ENCODE measurements at regions not wholly inside any gene's neighbourhood (a gene's known extent, or its start where the extent isn't known, plus 50 kb on each side); places are given as distances from the start of the nearest gene placed in this dataset.

DNA sequence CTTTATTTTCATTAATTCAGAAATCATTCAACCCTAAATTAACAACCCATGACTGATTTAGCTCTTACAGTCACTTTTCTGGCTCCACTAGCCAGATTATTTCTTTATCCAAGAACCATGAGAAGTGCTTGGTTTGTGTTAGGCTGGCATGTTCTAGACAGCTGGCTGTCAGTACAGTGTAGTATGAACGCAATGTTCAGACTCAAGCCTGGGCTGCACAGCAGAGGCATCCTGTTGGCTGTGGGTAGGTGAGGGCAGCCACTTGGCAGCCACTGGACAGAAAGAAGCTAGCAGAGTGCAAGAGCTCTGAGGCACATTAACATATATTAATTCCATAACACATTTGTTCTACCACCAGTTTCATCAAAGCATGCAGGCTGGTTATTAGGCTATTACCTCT lies 522.9 kb upstream of the FSHR start:
- TF ChIP-seq, protein P1, sequence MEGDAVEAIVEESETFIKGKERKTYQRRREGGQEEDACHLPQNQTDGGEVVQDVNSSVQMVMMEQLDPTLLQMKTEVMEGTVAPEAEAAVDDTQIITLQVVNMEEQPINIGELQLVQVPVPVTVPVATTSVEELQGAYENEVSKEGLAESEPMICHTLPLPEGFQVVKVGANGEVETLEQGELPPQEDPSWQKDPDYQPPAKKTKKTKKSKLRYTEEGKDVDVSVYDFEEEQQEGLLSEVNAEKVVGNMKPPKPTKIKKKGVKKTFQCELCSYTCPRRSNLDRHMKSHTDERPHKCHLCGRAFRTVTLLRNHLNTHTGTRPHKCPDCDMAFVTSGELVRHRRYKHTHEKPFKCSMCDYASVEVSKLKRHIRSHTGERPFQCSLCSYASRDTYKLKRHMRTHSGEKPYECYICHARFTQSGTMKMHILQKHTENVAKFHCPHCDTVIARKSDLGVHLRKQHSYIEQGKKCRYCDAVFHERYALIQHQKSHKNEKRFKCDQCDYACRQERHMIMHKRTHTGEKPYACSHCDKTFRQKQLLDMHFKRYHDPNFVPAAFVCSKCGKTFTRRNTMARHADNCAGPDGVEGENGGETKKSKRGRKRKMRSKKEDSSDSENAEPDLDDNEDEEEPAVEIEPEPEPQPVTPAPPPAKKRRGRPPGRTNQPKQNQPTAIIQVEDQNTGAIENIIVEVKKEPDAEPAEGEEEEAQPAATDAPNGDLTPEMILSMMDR (IDR thresholded peaks at IDR 0.05; ENCODE audit: control insufficient read depth, insufficient read depth, low read depth, low read length, missing control alignments): no peak

DNA sequence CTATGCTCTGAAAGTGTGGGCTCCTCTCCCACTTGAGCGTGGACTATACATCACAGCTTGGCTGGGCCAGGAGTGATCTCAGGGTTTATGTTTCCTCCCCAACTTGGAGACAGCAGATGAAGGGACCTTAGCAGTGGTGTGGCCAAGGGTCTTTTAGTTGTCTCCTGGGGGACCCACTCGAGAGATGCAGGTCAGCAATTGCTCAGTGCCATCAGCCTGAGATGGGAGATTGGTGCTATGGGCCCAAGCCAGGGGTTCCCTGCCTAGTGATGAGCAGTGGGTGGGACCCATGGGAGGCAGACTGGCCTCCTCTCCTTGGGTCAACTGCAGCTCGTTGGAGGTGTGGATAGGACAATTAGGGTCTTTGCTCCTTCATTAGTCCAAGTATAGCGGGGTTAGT lies 510.5 kb upstream of the FSHR start:
- no peak overlapping the region for H3K4me3 ChIP-seq (ENCODE audit: control insufficient read depth, low read depth, low read length)
- TF ChIP-seq, protein P1 (IDR thresholded peaks at IDR 0.05; ENCODE audit: control insufficient read depth, insufficient read depth, low read depth, low read length, missing control alignments): no peak
- DNase-seq (ENCODE audit: low read depth): no peak

More for the DNA sequence above, 522.9 kb upstream of the FSHR start:
- DNase-seq (ENCODE audit: low read depth): no peak
- no peak overlapping the region for H3K4me3 ChIP-seq (ENCODE audit: control insufficient read depth, low read depth, low read length)

DNA sequence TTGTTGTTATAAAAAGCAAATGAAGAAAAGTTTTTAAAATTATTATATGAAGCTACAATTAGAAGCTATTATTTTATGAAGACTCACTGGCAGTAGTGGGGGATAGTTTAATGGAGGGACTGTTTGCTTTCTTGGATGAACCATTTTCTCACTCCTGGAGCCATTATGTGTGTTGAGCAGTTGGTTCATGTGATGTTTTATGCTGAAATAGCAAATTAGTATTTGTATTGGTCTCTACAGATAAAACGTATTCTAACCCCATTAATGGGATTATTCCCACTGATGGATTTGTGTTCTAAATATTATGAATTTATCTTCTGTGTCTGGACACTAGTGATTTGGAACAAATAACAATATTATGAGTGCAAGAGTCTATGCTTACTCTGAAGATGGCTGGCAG lies 507.5 kb upstream of the FSHR start:
- TF ChIP-seq, protein P1 (IDR thresholded peaks at IDR 0.05; ENCODE audit: control insufficient read depth, insufficient read depth, low read depth, low read length, missing control alignments): no peak
- H3K4me3 ChIP-seq (ENCODE audit: control insufficient read depth, low read depth, low read length): no peak overlapping the region
- no peak for DNase-seq (ENCODE audit: low read depth)

DNA sequence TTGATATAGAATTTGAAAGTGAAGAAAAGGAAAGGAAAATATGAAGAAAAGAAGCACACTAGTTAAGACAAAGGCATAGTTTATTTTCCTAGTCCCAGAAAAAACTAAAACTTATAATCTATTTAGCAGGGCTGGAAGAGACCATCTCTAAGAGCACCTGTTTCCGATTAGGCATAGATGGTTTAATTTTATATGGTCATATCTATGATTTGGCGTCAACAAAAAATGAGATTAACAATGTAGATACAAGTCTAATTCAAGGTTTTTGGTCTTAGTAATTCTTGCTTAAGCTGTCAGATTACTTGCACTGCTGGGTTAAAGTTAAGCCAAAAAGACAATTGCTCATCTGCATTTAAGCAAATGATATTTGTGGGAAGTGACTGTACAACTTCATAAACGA lies 502.5 kb upstream of the FSHR start:
- TF ChIP-seq, protein P1 (IDR thresholded peaks at IDR 0.05; ENCODE audit: control insufficient read depth, insufficient read depth, low read depth, low read length, missing control alignments): no peak

DNA sequence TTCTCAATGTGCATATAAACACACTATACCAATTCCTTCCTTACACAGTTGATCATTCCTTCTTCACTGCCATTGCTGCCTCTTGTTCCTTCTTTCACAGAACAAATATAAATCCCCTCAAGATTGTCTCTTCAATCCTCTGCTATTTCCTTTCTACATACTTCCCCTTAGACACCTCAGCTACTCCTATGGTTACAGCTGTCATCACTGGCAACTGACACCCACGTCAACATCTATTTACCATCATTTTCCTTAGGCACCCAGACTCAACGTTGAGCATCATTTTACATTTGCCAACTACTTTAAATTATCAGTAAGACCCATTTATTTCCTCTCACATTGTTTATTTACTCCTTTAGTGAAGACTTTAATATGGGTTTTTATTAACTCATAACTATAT lies 488.8 kb upstream of the FSHR start:
- TF ChIP-seq, protein P1 (IDR thresholded peaks at IDR 0.05; ENCODE audit: control insufficient read depth, insufficient read depth, low read depth, low read length, missing control alignments): no peak
- H3K4me3 ChIP-seq (ENCODE audit: control insufficient read depth, low read depth, low read length): no peak overlapping the region
- DNase-seq (ENCODE audit: low read depth): no peak

More for the DNA sequence above, 502.5 kb upstream of the FSHR start:
- no peak for DNase-seq (ENCODE audit: low read depth)
- H3K4me3 ChIP-seq (ENCODE audit: control insufficient read depth, low read depth, low read length): no peak overlapping the region

DNA sequence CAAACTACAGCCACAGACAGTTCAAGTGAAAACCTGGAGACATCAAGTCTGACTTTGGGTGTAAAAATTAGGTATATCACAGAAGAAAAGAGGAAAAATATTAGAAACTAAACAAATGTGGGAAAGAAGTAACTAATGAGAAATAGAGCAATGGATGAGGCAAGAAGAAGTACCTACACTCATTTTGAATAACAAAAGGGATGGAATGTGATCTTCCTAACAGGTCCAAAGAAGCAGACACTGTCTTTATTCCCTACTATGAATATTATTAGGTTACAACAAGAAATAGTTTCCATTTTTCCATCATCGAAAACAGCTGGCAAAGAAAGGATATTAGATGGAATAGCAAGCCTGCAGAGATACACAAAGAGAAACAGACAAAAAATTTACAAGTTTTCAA lies 486.3 kb upstream of the FSHR start:
- TF ChIP-seq, protein P1 (IDR thresholded peaks at IDR 0.05; ENCODE audit: control insufficient read depth, insufficient read depth, low read depth, low read length, missing control alignments): no peak
- H3K4me3 ChIP-seq (ENCODE audit: control insufficient read depth, low read depth, low read length): no peak overlapping the region
- no peak for DNase-seq (ENCODE audit: low read depth)

DNA sequence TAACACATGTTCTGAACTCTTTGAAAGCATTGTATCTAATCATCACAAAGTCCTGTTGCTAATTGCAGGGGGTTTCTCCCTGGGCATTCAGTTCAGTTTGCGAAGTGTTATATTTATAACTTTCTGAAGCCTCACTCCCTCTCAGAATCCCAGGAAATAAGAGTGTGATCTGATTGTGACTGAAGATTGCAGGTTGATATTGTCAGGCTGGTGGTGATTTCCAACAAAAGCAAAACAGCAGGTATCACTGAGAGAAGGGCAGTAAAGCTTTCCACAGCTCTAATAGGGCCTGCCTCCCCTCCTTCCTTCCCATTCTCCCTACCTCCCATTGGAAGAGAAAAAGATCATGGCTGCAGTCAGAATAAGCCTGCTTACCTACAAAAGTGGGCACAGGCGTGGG lies 466.7 kb upstream of the FSHR start:
- DNase-seq (ENCODE audit: low read depth): no peak
- no peak overlapping the region for H3K4me3 ChIP-seq (ENCODE audit: control insufficient read depth, low read depth, low read length)
- TF ChIP-seq, protein P1 (IDR thresholded peaks at IDR 0.05; ENCODE audit: control insufficient read depth, insufficient read depth, low read depth, low read length, missing control alignments): no peak
